IPS-NIHi11 (cell line): ENCODE measurements at regions not wholly inside any gene's neighbourhood (a gene's known extent, or its start where the extent isn't known, plus 50 kb on each side); places are given as distances from the start of the nearest gene placed in this dataset.
"Not testable (repeated sequence)": the region's sequence is repeated elsewhere in the genome, so short reads cannot be mapped to it uniquely, and the experiment has no call there.

Experiments used
- DNase-seq: peaks from one replicate; pipeline ENCODE4 v3.0.0; 2012; ENCODE audit warnings: mixed read lengths, low spot score

DNA sequence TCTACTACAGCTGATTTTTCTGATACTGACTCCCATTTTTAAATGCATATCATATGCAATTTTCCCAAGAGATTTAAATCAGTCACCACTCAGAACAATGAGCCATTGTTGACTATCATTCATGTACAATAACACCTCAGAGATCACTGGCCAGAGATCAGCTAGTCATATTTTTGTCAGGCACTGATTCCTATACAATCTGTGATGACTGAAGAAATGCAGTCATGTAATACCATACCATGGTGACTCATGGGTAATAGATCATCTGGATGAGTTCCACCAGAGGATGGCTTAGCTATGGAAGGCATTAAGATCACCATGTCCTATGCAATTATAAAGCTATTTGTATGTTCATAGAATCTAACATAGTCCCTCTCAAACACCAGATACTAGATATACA, 285.7 kb upstream of the DCC start:
- no peak for DNase-seq

DNA sequence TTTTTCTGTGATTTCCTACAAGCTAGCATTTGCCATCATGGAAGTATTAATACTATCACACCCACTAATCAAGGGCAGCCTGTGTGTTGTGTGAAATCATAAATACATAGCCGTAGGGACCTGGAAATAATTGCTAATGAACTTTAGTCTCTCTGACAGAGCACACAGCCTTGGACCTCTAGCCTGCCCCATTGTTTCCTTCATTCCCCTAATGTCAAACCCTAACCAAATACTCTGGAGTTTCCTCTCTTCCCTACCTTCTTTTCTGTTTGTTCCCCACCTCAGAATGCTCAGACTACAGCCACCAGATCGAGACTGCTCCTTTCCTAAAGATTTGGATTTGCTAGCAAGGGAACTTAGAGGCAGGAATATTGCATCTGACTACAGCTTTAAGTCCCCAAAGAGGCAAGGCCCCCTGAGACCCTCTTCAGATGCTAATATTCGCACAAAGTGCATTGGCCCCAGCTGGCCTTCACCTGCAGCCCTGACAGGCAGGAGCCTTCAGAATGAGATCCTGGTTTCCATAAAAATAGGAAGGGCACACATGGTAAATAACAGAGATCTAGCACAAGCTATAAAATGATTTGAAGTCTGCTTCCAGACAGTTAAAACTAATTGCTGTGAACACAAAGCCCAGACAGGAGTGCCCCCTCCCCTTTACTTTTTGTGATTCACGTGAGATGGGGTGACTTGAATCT, 279.2 kb upstream of the DCC start:
- peak; percentile 25 for DNase-seq

DNA sequence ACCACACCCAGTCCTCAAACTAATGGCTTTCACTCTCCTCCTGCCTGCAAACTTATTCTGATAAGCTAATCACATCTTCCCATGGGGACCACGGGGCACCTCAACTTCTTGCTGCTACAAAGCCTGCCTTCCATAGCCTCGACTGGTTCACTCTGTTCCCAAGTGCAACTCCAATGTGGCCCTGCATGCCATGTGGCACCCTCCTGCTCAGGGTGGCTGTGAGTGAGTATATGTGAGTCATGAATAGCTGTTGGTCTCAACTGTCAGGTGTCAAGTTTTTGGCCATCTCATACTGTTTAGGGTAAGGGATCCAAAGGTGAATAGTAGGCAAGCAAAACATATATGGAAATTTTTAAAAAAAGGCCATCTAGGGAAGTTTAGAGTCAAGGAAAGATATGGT, 276.1 kb upstream of the DCC start:
- DNase-seq = no peak

- DNase-seq = no peak
Measured at GRCh38 chr18:52069201-52069600, 270.8 kb upstream of the DCC start.

- no peak for DNase-seq
Measured at GRCh38 chr18:52070291-52070756, 269.7 kb upstream of the DCC start.

- DNase-seq = no peak
Measured at GRCh38 chr18:52077251-52077983, 262.6 kb upstream of the DCC start.

DNA sequence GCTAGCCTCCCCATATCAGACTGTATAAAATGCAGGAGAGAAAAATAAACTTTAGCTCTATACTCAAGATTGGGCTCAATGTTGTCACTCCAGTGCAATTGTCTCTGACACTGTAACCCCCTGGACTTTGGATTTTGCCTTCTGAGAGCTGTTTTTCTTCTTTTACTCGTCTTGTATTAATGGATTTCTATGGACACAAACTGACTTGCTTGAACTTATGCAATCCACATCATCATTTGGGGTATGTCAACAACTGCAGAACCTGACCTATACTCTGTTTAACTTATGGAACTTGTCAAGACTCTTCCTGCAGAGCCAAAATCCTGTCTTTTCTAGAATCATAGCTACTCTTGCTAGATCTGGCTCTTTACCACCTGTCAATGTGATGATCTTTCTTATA, 257.8 kb upstream of the DCC start:
- DNase-seq = no peak

DNA sequence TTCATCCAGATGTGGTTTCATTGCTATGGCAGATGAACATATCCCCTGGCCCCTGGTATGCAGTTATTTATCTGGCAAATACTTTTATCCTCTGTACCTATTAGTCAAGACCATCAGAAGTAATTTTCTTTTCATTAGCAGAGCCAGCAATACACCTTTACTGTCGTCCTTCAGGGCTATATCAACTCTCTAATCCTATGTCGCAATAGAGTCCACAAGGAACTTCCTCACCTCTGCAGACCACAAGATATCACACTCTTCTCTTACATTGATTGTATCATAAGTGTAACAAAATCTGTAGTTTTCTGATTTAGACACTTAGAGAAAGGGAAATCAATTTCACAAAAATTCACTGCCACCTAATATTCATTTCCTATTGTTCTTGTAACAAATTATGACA, 252.9 kb upstream of the DCC start:
- DNase-seq = no peak

- no peak for DNase-seq
Measured at GRCh38 chr18:52090005-52090404, 250.0 kb upstream of the DCC start.

- DNase-seq = no peak
Measured at GRCh38 chr18:52093171-52093570, 246.8 kb upstream of the DCC start.

DNA sequence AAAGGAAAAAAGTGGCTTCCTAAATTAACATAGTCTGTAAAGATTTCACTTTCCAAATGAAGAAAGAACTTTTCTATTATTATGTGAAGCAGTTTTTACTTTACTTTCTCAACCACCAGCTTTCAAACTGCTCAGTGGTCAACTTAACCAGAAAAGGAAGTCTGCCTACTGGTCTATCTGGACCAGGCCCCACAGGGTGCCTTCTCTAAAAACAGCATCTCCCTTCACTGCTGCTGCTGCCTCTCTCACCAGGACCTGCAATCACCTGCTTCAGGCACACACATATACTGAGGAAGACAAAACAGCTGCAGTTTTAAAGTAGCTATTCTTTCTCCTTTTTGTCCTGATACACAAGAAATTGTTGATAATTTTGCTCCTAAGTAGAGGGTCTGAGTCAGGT, 221.3 kb upstream of the DCC start:
- DNase-seq = no peak

DNA sequence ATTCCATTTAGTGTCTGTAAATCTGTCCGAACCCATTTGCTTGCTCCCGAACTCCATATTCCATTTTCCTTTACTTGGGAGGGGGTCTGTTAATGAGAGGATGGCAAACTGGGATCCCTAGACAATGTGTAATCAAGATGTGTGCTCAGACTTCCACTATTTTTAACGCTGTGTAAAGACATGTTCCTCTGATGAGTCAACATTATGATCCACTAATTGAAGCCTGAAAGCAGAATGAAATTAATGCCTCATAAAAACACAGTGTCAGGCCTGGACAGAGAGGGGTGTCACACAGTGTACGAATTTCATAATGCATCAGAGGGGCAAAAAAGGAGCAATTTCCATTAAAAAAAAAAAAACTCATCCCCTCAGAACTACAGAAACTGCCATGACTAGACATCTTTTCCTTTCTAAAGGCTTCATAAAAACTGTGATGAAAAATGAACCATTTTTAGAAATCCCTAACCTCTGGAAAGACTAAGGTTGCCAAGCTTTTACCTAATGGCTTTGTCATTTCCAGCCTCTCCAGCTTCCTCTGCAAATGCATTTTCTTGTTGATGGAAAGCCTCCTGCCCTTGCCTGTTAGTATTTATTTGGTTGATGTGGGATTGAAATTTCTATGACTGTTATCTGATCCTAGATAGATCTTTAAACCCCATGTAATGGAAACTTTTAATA, 209.2 kb upstream of the DCC start:
- no peak for DNase-seq

- no peak for DNase-seq
Measured at GRCh38 chr18:52131845-52132244, 208.2 kb upstream of the DCC start.

- DNase-seq = no peak
Measured at GRCh38 chr18:52136532-52136931, 203.5 kb upstream of the DCC start.

- no peak for DNase-seq
Measured at GRCh38 chr18:52140986-52141385, 199.0 kb upstream of the DCC start.

DNA sequence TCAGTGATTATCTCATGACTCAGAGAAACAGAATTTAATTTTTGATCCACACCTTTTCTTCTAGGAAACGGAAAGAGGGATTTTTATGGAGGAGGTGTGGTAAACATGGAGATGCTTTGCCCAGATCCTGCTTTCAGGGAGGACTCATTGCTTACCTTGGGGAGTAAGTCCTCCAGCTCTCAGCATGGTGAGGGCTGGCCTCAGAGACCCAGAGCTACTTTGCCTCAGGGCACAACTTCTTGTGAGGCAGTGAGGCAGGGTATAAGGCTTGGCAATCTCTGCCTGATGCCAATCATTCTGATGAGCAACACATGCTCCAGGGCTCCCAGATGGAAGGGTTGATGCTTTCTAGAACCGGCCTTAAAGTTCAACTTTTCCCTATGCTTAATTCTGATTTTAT, 189.9 kb upstream of the DCC start:
- no peak for DNase-seq

- no peak for DNase-seq
Measured at GRCh38 chr18:52152036-52152435, 188.0 kb upstream of the DCC start.

DNA sequence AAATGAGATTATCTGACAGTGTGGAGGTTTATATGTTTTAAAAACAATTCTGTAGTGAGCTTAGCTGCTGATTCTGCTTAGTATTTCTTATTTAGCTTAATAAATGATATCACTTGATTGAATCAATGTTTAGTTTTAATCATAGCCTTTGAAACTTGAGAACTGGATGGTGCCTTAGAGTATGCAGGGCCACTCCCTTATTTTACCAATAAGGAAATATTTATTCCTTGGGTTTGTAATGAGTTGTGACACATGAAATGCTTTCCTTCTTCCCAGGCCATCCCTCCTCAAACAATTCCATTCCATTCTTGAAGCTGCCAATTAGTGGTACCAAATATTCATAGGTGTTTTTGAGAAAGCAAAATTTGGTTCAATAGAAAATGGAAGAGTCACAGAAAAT, 183.8 kb upstream of the DCC start:
- no peak for DNase-seq

DNA sequence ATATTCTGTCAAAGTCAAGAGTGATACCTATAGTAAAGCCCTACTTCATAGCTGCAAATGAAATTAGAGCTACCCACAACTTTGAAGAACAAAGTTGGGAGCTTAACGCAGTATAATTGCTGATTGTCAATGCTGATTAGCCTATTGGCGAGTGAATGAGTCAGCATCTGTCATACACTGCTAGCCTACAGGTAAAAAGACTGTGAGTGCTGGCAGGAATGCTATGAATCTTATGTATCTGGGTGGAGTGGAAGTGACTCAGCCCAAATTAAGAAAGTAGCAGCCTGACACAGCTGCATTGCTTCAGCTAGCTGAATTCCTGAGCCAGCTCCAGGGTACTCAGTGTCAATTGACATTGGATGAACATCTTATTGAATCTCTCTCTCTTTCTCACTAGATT, 179.4 kb upstream of the DCC start:
- DNase-seq = peak; percentile 32

- no peak for DNase-seq
Measured at GRCh38 chr18:52163478-52163877, 176.5 kb upstream of the DCC start.

DNA sequence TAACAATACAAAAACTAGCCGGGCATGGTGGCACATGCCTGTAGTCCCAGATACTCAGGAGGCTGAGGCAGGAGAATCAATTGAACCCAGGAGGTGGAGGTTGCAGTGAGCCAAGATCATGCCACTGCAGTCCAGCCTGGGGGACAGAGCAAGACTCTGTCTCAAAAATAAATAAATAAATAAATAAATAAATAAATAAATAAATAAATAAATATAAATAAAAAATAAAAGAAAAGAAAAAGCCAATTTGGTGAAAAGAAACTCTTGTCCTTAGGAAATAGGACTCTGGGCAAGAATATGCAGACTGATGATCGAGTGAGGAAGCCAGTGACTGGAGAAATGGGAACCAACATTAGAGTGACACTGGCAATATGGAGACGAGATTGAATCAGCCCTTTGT, 171.9 kb upstream of the DCC start:
- DNase-seq = not testable (repeated sequence)

DNA sequence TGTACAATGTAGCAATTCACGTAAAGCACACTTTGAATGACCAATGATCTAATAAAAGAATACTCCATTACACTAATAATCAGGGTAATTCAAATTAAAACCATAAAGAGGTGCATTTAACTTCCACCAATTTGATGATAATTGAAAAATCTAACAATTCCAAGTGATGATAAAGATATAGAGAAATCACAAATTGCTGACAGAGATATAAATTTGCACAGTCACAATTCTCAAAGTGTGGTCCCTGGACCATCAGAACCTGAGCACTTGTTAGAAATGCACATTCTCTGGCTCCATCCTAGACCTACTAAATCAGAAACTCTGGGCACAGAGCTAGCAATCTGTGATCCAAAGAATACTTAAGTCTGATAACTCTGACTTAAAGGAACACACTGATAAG, 165.8 kb upstream of the DCC start:
- no peak for DNase-seq

DNA sequence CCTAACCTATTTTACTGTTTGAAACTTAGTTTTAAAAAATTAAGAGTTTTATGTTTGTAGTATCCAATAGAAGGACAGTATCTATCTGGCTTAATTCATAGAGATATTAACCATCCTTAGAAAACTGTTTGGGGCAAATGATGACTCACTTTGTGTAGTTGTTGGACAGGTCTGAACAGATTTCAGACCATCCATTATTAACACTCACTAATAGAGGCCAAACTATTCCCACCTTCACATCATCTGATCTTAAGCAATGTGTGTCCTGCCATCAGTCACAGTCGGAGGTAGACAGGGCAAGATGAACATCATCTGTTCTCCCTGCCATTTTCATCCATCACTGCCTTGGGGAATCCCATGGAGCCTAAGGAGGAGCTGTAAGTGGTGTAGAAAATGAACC, 164.6 kb upstream of the DCC start:
- DNase-seq = no peak
